ENCODE measurements at regions not wholly inside any gene's neighbourhood (a gene's known extent, or its start where the extent isn't known, plus 50 kb on each side); places are given as distances from the start of the nearest gene placed in this dataset.
"Not testable (repeated sequence)": the region's sequence is repeated elsewhere in the genome, so short reads cannot be mapped to it uniquely, and the experiment has no call there.

DNA sequence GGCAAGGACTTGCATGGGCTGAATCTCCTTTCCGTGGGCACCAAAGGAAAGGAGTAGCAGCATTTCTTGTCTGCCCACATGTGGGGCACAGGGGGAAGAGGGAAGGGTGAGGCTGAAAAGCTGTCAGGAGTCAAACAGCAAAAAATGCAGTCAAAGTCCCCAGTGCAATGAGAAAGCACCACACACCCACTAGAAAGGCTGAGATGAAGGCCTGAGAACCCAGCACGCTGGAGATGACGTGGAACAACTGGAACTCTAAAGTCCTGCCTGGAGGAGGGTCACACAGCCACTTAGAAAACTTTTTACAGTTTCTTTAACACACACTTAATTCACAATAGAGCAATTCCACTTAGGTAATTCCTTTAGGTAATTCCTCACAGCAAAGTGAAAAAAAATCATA lies 94.6 kb upstream of the IGFBPL1 start:
- no peak for DNase-seq

DNA sequence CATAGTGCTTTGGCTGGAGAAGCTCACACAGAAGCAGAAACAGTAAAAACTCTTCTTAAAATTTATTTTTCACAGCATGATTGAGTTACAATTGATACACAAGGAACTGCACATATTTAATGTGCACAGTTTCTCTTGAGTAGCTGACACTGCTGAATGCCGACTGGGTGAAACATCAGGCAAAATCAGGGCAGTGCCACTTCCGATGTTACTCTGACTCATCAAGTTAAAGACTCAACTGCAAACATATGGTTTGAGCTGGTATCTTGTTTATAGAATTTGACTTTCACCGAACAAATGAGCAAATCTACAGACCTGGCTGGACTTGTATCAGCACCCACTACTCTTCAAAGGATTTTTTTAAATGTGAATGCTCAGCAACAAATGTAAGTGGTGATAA lies 92.0 kb upstream of the IGFBPL1 start:
- DNase-seq = not testable (repeated sequence)

DNA sequence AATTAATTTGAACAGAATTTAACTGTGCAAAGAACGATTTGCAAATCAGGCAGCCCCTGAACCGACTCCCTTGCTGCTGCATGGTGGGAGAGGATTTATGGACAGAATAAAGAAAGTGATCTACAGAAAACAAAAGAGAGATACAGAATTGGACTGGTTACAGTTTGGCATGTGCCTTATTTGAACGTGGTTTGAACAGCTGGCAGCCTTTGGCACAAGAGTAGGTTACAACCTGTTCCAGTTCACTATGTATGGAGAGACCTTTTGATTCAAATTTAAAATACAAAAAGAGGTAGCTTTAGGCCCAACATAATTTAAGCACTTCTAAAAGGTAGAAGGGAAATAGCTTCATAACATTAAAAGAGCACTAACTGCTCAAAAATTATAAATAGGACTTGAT lies 90.8 kb upstream of the IGFBPL1 start:
- DNase-seq = not testable (repeated sequence)

DNA sequence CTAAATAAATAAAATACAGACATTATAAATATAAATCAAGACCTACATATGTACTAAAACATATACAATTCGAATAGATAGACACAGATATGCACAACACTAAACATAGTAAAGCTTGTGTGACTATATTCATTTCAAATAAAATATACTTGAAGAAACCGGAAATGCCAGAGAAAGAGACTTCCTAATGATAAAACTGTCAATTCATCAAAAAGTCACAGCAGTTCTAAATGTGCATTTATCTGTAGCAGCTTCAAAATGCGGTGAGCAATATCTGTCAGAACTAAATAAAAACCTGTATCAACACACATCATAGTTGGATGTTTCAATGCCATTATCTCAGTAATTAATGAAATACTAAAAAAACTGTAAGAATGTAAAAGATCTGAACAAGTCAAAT lies 86.1 kb upstream of the IGFBPL1 start:
- DNase-seq = not testable (repeated sequence)

DNA sequence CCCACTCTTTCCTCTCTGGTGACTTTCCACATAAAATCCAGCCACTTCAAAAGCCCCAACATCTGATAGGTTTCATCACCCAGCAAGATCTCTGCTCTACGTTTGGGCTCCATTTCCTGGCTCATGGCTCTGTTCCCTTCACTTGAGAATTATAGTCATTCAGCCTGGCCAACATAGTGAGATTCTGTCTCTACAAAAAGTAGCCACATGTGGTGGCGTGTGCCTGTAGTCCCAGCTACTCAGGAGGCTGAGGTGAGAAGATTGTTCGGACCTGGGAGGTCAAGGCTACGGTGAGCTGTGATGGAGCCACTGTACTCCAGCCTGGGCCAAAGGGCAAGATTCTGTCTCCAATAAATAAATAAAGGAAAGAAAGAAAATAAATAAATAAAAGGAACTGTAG lies 83.3 kb upstream of the IGFBPL1 start:
- no peak for DNase-seq

DNA sequence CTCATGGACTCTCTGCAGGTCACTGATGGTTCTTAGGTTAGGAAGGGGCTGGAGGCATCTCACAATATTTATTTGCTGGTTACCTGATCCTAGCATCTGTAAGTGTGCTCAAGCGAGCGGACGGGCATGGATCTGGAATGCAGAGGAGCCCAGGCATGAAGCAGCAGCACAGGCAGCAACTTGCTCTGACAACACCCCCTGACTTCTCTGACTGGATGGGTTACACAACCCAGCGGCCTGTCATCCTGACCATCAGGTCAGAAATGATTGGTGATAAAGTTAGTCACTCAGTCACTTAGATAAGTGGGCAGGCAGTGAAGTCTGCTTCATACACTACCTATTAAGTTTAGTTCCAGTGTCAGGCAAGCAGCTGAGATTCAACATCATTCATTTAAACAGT lies 75.9 kb upstream of the IGFBPL1 start:
- not testable (repeated sequence) for DNase-seq

DNA sequence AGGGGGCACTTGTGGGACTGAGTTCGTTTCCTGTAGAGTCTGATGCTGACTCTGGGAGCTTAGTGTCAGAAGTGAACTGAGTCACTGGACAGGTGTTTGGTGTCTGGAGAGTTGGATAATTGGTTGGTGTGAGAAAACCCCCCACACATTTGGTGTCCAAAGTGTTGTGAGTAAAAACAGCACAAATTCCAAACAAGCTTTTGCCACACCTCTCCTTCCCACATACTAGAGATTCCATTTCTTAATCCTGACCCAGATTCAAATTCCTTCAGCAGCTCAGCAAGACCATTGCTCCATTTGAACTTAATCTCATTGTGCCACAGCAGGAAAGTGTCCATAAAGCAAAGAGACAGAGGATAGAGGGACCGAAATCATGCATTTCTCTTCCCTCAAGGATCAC lies 74.3 kb upstream of the IGFBPL1 start:
- DNase-seq = not testable (repeated sequence)

DNA sequence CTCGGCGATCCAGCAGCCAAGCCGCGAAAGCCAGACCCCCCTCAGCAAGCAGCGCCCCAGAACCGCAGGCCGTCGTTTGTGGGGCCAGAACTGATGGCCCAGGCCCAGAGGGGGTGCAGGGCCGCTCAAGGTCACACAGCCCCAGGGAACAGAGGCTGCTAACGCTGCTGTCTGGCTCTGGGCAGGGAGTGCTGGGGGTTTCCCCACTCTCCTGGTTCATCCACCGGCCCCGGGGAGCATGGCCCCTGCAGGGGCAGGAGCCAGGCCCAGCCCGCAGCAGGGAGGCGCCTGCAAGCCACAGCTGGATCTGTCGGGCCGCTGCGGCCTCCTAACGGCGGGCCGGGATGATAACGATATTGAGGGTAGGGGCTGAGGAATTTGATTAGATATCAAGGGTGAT lies 64.8 kb upstream of the IGFBPL1 start:
- no peak for DNase-seq

DNA sequence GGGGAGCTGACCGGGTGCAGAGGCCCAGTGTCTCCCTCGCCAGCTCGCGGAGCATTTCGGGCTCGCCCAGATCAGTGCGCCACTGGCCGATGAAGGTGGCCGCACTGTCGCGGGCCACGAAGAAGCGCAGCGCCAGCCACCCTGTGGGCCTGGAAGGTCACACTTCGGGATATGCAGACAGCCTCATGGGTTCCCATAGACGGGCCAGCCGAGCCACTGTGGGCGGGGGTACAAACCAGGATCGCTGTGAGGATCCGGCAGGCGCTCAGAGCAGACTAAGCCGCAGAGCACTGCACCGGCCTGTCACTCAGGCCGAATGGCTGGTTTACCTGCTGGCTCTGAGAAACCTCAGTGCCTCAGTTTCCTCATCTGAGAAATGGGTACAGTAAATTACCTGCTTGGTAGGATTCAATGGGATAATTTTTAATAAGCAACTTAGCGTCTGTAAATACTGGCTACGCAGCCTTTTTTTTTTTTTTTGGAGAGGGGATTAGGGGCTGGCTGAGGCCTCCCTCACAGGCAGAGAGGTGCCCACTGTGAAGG lies 64.0 kb upstream of the IGFBPL1 start:
- DNase-seq = no peak

DNA sequence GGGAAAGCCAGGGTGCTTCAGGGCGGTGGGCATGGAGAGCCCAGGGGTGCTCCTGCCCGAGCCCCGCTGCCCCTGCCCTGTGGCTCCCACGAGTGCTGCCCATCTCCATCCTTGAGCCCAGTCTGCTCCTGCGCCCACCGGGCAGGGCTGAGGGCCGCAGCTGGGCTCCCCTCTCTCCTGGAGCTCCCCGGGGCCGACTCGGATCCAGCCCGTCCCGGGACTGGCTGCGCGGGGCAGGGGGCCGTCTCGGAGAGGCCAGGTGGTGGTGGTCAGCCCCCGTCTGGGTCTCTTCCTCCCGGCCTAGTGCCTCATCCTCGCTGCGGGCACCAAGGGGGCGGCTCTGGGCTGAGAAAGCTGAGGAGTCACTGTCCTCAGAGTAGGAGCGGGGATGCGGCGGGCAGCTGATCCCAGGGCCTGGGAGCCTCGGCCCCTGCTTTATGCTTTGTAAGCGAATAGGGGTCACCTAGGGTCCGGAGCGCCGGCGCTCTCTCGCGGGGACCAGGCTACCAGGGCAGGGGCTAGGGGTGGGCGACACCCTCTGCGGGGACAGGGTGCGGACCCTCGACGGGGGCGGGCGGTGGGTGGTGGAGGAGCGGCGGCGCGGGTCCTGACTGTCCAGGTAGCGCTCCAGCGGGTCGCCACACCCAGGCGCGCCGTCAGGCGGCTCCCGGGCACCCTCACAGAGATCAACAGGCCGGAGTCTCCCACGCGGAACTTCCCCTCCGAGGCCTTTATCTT lies 63.3 kb upstream of the IGFBPL1 start:
- DNase-seq = not testable (repeated sequence)

DNA sequence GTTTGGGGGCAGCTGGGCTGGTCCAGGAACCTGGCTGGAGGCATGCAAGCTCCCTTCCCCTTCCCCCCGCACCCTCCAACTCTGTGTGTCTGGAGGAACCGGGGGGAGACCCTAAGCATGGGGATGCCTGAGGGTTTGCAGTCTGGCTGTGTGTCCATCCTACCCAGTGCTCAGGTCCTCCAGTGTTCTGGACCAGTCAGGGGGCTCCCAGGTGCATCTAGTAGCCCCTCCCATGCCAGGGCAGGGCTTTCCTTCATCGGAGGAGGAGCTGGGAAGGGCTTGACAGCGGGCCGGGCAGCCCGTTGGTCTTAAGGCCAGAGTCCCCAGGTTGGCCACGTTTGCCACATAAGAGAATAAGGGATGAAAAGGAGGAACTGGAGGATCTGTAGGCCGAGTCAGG lies 62.6 kb upstream of the IGFBPL1 start:
- DNase-seq = no peak

DNA sequence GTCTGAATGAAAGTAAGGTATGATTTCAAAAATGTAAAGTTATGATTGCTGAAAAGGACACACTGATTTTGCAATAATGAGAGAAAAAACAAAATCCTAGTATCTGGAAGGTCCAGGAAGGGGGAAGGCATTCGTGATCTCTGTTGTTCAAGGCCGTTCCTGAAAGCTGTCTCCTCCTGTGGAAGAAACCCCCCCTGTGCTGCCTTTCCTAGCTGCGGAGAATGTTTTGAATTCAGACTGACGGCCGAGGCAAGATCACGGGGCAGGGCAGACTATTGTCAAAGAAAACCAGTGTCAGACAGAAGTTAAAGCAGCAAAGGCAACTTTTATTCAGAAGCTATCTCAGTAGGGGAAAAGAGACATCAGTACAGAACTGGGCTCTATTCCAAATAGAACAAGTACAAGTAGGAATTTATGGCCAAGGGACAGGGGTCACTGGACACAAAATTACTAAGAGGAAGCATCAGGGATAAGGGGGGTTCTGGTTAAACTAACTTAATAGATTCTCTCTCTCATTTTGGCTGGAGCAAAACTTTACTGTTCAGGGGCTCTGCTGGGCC lies 61.9 kb upstream of the IGFBPL1 start:
- no peak for DNase-seq

DNA sequence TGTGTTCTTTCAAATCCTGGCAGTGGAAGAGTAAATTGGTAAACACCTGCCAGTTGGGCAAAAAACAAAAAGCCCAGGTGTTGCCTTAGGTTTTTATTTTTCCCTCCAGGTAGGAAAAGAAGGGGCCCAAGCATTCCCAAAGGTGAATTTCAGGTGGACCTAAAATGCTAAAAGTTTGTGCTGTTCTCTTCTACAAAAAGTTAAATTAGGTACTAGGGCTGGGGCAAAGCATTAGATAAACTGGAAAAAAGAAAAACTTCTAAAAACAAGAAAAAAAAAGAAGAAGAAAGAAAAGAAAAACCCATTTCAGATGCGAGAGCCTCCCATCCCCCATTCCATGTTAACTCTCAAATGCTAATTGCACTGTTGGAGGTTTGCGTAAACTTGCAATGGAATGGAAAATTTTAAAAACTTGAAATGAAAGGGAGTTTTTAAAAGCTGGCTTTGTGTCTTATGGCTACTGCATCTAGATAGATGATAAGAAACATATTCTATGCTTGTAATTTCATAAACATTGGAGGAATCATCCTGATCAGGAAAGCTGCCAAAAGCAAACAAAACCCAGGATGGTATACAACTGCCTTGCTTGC lies 59.9 kb upstream of the IGFBPL1 start:
- DNase-seq = not testable (repeated sequence)

DNA sequence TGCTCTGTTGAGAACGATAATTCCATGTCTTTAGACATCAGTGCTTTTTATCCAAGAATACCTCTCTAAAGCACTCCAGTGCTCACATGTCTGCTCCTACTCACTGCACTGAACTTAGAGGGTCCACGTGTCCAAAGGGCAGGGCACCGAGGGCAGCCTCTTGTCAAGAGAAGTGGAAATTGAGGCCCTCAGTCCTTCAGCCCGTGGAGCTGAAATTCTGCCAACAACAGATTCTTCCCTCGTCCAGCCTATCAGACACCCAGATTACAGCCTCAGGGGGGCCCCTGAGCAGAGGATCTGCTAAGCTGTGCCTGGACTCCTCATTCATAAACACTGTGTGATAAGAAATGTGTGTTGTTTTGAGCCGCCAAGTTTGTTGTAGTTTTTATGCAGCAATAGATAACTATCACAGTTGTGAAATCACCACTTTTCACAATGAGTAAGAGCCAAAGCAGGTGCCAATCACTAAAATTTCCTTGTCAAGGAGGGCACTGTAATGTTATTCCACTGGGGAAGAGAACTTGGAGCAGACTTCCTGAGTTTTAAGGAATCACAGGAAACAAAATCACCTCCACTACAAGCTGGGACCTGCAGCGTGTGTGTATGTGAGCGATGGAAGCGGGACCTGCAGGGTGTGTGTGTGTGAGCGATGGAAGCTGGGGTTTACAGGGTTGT lies 58.8 kb upstream of the IGFBPL1 start:
- no peak for DNase-seq

DNA sequence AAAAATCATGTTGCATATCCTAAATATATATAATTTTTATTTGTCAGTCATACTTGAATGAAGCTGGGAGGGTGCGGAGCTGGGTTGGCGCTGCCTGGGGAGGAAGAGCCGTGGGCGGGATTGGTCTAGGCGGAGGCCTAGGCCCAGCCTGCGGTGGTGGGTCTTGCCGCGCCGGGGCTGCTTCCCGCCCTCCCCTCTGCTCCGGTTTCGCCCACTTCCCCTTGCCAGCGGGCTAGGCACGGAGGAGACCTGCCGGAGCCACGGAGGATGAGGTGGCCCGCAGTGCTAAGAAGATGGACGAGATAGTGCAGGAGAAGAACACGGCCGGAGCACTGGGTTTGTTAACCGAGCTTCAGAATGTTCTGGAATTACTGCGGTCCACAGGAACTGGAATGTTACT lies 54.0 kb upstream of the IGFBPL1 start:
- no peak for DNase-seq

DNA sequence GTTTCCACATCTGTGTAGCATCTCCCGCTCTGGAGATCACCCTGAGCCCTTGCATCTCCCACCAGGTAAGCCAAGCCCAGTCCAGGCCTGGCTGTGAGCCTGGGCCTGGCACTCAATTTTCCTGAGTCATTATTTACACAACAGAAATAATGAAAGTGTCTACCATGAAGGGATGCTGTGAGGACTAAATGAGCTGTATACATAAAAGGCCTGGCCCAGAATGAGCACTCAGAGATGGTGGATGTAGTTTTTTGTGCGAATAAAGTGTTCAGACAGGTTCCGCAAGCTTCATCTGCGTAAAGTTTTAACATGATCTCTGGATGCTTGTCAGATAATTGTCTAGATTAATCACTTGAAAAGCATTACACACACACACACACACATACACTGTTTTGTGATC lies 50.2 kb upstream of the IGFBPL1 start:
- peak; percentile 55 for DNase-seq
